SKM-1 (cell line): ENCODE measurements at regions not wholly inside any gene's neighbourhood (a gene's known extent, or its start where the extent isn't known, plus 50 kb on each side); places are given as distances from the start of the nearest gene placed in this dataset.

Source experiments
- DNase-seq: peaks from one replicate; lab custom pipeline; 2025; ENCODE audit not compliant: unreplicated experiment; lab: John Stamatoyannopoulos, UW

DNA sequence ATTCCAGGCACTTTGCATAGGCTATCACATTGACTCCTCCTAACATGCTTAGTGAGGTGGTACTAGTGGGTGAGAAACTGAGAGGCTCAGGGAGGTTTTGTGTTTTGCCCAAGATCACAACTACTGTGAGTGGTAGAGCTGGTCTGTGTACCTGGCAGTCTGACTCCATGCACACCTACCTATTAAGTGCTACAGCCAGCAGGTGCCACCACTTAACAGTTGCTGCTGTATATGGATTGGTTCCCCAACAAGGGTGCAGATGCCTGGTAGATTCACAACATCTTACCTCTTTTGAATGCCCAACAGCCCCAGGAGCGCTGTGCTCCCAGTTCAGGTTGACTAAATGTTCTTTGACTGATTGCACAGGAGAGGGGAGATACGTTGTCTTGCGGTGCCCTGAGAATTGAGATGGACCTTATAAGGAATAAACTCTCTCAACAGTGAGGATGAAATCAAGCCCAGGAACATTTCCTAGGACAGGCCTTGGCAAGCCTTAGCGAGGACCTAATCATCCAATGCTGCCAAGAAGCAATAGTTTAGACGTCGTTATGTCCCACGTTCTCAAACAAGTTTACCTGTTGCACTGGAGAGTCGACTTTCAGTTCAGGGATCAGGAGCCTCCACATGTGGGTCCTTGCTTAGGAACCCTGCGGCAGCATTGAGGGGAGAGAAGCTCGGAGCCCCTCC, 78.9 kb upstream of the F3 start:
- no peak for DNase-seq

DNA sequence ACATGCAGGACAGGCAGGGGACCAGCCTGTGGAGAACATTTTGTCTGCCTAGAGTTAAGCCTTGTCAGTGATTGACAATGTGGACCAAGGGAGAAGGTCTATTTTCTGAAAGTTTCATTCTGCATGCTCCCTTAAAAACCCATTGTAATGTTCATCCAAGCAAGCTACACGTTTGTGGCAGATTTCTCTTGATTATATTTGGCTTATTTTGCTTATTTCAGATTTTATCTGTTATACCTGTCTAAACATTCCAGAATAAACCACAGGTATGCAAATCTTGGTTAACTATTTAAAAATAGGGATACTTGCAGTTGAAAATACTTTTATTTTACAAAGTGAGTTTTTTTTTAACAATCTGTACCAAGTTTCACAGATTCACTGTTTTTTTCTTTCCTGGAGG, 78.2 kb upstream of the F3 start:
- no peak for DNase-seq

DNA sequence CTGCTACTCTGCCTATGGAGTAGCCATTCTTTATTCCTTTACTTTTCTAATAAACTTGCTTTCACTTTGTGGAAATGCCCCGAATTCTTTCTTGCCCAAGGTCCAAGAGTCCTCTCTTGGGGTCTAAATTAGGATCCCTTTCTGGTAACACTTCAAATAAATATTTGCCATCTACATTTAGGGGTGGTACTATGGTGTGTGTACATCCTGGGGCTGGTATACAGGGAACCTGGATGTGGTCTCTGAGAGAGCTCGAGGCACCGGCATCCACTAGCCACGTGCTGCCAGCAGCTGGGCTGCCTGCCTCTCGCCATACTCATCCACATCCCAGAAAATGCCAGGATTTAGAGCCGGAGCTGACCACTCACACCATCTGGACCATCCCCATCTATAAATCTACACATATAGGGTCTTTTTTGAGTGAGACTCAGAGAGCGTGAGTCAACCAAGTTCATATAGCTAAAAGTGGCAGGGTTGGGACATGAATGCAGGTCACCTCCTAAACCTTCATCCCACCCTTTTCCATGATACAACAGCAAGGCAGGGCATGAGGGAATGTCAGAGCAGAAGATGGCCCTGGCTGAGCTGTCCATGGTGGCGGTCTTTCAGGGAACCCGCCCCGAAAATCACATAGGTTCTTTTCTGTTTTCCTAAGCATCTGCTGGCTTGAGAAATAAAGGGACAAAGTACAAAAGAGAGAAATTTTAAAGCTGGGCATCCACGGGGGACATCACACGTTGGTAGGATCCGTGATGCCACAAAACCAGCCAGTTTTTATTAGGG, 76.6 kb upstream of the F3 start:
- DNase-seq = no peak

DNA sequence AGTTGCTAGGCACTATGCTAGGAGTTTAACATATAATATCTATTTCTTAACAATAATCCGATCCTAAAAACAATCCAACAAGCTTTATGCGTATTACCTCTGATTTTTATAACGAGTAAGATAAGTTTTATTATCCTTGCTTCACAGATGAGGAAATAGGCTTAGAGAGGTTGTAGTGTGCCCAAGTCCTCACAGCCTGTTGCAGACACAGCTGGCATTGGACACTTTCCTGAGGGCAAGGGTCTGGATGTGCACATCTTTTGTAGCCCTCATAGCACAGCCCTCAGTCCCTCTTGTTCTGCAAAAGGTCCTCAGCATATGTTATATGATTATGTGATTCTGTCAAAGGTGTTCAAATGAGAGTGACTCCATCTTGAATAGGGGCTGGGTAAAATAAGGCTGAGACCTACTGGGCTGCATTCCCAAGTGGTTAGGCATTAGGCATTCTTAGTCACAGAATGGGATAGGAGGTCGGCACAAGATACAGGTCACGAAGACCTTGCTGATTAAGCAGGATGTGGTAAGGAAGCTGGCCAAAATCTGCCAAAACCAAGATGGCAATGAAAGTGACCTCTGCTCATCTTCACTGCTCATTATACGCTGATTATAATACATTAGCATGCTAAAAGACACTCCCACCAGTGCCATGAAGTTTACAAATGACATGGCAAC, 75.7 kb upstream of the F3 start:
- DNase-seq = no peak

DNA sequence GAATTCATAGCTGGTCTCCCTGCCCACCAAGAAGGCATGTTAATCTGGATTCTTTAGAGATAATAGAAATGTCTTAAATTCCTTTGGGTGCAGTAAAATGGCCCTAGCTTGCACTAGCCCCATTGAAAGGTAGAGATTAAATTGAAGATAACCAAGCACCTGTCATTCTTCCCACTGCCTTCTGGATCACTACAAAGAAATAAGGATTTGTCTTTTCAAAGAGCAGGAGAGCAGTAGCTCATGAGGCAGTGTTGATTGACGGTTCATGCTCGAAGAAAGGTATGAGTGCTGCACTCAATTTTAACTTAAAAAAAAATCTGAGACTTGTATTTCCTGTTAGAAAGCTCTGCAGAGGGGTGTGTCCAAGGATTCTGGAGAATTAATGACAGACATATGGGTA, 74.9 kb upstream of the F3 start:
- no peak for DNase-seq

DNA sequence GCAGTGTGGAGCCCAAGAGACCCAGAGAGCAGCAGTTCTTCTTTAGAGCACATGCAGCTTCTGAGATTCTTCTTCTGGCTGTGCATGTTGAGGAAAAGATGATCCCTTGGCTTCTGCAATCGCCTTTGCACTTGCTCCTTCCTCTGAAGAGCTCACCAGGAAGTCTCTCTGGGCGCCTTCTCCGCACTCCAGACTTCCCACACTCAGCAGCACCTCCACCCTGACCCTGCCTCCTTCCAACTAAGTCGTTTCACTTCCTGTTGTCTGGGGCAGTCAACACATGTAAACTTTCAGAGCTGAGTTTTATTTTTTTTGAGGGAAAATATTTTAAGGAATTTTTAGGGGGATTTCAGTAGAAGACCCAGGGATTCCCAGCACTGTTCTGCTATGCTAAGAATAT, 73.4 kb upstream of the F3 start:
- peak; percentile 16 for DNase-seq

DNA sequence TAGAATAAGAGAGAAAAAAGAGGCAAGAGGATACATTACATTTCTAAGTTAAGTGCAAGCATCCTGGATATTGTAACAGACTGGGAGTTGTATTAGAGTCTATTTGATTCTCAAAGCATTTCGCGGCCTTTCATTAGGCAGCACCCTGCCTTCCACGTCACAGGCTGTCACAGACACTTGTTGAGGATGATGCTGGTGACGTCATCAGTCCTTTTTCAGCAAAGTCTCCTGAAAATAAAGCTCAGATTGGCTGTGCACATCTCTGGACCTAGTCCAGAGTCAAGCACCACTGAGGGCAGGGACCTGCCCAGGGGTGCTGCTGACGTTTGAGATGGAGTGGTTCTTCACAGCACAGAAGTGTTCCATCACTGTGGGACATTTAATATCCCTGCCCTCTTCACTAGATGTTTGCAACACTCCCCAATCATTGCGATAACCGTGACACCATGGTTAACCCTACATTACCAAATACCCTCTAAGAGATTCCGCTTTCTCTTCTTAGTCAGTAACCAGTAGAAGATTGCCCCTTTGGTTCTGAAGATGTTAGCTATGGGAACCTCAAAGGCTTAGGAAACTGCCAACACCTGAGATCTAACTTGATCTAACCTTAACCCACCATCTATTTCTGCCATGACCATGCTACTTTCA, 72.7 kb upstream of the F3 start:
- peak; percentile 18 for DNase-seq

DNA sequence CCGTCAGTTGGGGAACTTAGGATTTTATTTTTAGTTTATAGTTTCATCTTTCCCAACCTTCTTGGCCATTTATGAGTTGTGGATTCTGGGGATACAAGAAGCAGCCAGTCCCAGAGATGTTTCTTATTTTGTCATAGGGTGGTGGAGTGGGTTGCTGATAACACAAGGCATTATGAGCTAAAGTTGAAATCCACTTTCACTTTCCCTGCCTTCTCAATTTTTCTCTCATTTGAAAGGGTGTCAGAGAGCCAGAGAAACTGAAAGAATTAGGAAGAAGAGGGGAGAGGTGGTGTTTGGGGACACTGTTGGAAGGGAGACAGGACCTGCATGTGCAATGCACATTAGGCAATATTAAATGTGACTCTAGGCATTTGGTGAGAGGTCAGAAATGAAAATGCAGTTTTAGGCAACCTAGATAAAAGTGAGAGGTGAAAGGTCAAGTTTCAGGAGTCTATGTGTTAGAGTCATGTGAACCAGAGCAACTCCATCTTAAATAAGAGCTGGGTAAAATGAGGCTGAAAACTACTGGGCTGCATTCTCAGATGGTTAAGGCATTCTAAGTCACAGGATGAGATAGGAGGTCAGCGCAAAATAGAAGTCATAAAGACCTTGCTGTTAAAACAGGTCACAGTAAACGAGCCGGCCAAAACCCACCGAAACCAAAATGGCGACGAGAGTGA, 71.1 kb upstream of the F3 start:
- no peak for DNase-seq

DNA sequence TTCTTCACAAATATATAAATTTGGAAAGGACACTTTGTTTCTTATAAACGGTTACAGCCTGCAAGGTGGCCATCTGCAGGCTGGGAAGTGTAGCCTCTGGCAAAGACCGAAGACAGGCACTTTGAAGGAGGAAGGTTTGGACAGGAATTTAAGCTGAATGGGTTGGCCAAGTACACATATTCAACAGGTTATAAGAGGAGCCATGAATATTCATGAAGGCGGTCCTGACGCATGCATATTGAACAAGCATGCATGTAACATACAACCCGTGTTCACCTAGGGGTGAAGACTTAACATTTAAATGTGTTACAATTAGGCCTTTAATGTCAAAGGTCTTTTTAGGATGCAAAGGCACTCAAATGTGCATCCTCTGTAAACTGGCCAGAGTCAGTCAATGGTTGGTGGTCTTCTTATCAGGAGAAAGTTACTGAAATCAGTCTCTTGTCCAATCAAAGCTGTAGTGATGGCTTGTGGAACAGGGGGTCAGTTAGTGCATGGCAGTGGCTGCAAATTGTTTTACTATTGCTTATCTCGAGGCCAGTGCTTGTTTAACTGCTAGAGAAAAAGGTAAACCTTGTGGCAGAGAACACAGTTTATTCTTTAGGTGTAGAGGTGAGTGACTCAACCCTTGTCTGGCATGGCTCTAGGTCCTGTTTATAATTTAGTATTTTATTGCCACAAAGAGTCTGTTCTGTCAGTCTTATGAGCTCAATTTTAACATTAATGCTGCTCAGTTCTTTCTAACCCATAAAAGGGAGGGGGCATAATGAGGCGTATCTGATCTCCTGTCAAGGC, 70.3 kb upstream of the F3 start:
- DNase-seq = no peak

DNA sequence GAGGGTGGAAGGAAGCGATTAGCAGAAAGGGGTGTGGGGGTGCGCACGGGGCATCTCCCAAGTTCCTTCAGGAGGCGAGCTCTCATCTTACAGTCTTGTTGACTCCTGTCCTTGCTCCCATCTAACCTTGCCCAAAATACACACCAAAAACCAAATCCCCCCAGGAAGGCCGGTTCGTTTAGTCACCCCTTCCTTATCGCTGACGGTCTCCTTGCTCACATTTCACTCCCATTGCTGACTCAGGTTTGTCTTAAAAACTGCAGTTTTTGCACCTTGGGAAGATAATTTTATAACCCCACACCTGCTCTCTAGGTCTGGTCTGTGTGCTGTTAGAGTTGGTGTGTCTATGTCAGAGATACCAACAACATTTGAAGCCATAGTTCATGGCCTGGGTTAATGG, 68.1 kb upstream of the F3 start:
- DNase-seq = no peak

DNA sequence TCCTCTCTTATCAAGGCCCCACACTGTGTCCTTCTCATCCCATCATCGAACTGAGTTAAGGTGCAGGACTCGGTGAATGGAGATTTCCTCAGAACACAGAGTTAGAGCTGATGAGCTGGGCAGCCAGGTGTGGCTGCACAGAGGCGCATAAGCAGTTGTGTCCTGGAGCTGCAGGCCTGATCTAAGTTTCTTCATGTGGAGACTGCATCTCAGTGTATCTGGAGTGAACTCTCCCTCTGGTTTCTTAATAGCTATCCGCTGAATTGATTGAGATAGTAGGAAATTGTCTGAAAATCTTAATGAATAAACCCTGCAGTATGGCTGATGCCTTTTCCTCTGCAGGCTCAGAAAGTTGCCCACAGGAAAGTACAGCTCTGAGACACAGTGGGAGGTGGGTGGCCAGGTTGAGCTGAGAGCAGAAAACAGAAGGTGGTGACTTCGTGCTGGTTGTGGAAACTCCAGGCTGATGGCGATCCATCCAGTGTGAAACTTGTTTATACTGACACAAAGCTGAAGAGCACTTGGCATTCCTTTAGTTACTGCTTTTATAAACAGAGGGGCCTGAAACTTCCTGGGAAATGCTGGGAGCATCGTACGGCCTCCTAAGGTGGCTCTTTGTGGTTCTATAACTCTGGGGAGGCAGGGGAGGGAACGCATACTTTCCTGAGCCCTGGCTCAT, 67.4 kb upstream of the F3 start:
- no peak for DNase-seq

DNA sequence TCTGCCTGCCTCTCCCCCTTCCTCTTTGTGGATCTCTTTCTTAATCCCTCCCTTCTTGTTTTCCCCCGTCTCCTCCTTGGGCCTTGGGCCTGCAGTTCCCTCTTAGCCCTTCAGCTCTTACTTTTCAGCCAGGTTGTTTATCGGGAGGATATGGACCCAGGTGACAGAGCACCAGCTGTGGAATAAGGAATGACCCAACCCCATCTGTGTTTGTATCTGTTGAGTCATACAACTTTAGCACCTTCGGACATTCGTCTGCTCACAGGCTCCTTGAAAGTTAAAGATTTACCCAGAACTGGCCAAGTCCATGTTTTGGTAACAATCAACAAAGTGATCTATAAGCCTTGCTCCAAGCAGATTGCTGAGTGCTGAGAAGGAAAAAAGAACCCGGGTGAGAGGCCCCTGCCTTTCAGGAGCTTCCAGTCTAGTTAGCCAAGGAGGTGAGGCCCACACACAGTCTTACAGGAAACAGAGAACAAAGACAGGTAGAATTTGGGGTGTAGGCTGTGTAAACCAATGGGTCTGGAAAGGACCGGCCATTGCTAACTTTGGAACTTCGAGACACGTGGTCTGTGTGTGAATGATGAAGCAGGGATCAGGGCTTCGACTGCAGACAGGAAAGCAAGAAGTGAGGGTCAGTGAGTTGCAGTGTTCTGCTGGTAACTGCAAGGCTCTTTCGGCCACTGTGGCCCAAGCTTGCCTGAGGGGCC, 66.7 kb upstream of the F3 start:
- DNase-seq = no peak

DNA sequence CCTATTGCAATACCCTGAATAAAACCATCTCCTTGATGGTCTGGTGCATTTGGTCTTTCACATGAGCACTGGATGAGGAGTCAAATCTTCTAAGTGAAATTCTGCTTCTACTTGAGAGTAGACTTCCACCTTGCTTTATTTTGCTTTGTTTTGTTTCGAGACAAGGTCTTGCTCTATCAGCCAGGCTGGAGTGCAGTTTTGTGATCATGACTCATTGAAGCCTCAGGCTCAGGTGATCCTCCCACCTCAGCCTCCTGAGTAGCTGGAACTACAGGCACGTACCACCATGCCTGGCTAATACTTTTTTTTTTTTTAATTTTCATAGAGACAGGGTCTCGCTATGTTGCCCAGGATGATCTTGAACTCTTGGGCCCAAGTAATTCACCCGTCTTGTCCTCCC, 65.8 kb upstream of the F3 start:
- no peak for DNase-seq

DNA sequence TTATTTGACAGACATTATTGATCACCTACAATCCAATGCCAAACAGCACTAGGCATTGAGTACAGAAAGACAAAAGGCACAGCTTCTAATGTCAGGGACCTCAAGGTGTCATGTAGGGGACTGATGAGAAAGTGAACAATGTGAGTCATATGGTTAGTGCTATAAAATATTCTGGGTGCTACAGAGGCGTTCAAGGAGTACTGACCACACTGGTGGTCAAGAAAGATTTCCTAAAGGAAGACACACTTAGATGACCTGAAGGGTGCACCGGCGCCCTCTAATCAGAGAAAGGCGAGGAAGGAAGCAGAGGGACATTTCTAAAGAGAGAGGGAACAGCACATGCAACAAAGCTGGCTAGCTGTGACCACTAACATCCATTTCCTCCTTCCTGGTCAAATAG, 64.9 kb upstream of the F3 start:
- DNase-seq = no peak

DNA sequence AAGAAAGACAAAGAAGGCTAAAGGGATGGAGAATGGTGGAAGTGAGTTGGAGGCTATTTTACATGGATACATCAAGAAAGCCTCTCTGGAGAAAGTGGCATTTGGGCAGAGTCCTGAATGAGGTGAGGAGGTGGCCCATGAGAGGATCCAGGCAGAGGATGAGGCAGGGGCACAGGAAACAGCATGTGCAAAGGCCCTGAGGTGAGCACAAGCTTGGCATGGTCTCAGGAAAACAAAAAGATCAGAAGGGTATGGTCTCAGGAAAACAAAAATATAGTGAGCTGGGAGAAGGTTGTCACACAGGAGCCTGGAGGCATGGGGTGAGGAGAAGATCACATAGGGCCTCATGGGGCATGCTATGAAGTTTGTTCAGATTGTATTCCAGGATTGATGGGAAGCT, 62.1 kb upstream of the F3 start:
- no peak for DNase-seq

DNA sequence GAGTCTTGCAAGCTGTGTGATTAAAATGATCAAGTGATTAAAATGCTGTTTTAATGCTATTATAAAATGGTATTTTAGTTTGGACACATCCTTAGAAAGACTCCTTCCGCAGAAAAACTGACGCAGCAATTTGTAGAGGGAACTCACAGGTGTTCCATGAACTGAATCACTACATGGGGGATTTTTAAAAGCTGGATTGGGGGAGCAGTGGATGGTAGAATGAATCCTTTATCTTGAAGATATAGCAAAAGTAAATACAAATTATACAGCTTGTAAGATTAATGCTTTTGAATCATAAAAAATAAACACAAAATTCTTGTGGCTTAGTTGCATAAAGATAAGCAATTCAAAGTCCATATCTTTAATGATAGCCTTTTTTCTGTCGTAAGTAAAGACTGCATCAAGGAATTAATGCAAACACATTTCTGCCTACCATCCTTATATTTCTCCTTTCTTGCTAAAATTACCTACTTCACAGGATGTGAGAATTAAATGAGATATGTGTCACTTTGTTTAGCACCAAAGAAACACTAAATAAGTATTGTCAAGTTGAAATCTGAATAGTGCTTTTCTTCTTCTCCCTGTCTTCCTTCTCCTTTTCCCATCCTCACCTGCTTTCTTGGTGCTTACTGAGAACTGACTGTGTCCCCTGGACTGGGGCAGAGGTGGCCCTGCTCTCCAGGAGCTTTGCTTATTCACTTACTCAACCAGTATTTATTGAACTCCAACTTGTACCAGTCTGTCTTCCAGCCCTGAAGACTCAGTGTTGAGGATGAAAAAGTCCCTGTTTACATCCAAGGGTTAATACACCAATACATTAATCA, 61.5 kb upstream of the F3 start:
- DNase-seq = peak; percentile 45

DNA sequence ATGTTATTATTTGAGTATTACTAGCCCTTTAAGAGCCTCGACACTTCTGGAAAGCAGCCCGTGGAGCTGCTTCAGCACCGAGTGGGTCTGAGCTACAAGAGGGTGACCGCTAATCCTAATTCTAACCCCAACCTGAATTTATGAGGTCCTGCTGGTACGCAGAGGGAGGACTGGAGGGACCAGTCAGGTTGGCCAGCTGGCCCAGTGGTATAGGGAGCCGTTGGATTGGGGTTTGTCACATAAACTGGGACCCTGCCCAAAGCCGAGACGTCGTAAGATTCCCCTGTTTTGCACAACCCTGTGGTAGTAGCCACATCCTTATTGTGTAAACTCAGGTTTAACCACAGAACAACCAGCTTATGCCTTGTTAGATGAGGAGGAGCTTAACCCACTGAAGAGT, 60.8 kb upstream of the F3 start:
- DNase-seq = peak; percentile 90

DNA sequence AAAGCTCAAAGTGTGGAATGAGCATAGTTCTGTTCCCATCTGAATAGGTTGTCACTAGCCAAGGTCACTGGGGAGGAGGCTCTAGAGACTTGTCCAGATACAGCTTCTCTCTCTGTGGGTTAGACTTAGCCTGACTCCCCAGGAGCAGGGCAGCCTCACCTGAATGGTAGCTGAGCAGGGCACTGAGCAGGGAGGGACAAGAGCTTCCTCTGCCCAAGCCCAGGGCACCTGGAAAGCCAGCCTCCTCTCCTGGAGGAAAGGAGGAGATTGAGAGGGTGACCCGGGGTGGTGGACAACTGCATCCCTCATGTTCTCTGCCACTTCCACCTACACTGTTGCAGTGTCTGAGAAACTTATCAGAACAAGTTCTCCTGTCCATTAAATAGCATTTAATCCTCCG, 59.0 kb upstream of the F3 start:
- no peak for DNase-seq
